Chondrocyte (in vitro differentiated cells): ENCODE measurements at regions not wholly inside any gene's neighbourhood (a gene's known extent, or its start where the extent isn't known, plus 50 kb on each side); places are given as distances from the start of the nearest gene placed in this dataset.
A peak's percentile ranks its signal among the peaks of the same experiment; 100 is the strongest.

Source experiments
- DNase-seq: peaks from one replicate; pipeline ENCODE4 v3.0.0; 2021; ENCODE audit warnings: mixed read lengths, low spot score
- H3K27ac Mint-ChIP-seq: one replicate; pipeline ENCODE4 v1.8.0; 2021; ENCODE audit warnings: mild to moderate bottlenecking, moderate library complexity, mixed read lengths; ENCODE audit not compliant: unreplicated experiment
- H3K27me3 Mint-ChIP-seq: 2 replicates; pipeline ENCODE4 v1.8.0; 2021; ENCODE audit warnings: low read depth, mixed read lengths
- H3K36me3 Mint-ChIP-seq: 2 replicates; pipeline ENCODE4 v1.8.0; 2021; ENCODE audit warnings: low read depth, mixed read lengths
- H3K4me1 Mint-ChIP-seq: 2 replicates; pipeline ENCODE4 v1.8.0; 2021; ENCODE audit warnings: low read depth, mild to moderate bottlenecking, mixed read lengths
- H3K4me3 Mint-ChIP-seq: one replicate; pipeline ENCODE4 v1.8.0; 2021; ENCODE audit warnings: mild to moderate bottlenecking, moderate library complexity, mixed read lengths; ENCODE audit not compliant: unreplicated experiment
- H3K9me3 Mint-ChIP-seq: 2 replicates; pipeline ENCODE4 v1.8.0; 2021; ENCODE audit warnings: low read depth, mixed read lengths
- CTCF ChIP-seq: fragments of 200-600 bp; sonication (generic); IDR thresholded peaks from 2 replicates; pipeline ENCODE4 v1.5.0; 2021; ENCODE audit warnings: antibody characterized with exemption, mild to moderate bottlenecking, moderate library complexity

GRCh38 chr15:98410328-98410727 is 238.0 kb upstream of the IGF1R start:
- H3K4me1 Mint-ChIP-seq: peaks cover 3% of the 10 kb centered on the region
- H3K9me3 Mint-ChIP-seq: peaks cover 4% of the 10 kb centered on the region
- H3K4me3 Mint-ChIP-seq: no peak overlapping the region
- H3K27ac Mint-ChIP-seq: no peak overlapping the region
- no peaks in the 10 kb centered on the region for H3K36me3 Mint-ChIP-seq
- DNase-seq: no peak
- H3K27me3 Mint-ChIP-seq: no peaks in the 10 kb centered on the region
- TF ChIP-seq CTCF: no peak

DNA sequence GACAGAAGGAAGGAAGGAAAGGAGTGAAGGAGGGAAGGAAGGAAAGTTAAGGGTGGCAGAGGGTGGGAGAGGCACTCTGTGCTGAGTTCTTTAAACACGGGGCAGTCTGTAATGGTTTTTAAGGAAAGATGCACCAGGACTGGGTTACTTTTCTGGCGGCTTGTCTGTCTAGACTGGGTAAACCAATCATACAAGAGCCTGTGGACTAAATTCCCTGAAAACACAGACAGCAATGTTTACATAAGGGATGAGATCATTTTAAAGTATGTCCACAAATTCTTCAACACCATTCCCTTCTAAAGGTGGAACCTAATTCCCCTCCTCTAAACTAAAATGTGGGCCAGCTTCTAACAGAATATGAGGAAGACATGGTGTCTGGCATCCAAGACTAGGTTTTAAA is 235.5 kb upstream of the IGF1R start:
- Mint-ChIP-seq H3K27me3 (no peaks in the 10 kb centered on the region), H3K27ac (no peak overlapping the region), H3K9me3 (peaks cover 6% of the 10 kb centered on the region), H3K36me3 (no peaks in the 10 kb centered on the region), H3K4me1 (peaks cover 15% of the 10 kb centered on the region), H3K4me3 (no peak overlapping the region)
- DNase-seq: no peak
- no peak for TF ChIP-seq CTCF

DNA sequence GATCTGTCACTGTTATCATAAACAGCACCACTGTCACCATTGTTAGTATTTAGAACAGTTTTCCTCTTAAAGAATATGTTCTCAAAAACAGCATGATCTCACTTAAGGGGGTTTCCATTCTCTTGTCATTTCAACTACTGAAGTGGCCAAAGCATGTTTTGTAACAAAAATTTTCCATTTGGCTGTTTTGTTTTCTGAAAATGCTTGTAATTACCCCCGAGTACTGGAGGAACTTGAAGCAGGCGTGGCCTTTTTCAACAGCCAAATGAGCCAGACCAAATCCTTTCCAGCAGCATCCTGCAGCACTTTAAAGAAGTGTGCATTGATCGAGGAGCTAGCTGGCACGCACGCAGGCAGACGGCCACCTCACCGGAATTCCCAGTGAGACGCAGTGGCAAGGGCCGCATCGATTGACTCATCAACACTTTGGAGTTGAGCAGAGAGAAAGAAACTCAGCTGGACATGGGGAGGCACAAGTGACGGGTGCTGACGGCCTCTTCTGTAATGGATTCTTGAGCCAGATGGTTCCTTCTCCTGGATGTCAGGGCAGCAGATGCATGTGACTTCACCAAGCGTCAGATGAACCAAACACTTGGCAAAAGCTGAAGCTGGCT is 234.3 kb upstream of the IGF1R start:
- Mint-ChIP-seq H3K36me3 (no peaks in the 10 kb centered on the region), H3K4me3 (no peak overlapping the region), H3K4me1 (peaks cover 15% of the 10 kb centered on the region), H3K27ac (no peak overlapping the region), H3K9me3 (peaks cover 6% of the 10 kb centered on the region), H3K27me3 (no peaks in the 10 kb centered on the region)
- TF ChIP-seq CTCF: no peak
- peak; percentile 30 for DNase-seq

DNA sequence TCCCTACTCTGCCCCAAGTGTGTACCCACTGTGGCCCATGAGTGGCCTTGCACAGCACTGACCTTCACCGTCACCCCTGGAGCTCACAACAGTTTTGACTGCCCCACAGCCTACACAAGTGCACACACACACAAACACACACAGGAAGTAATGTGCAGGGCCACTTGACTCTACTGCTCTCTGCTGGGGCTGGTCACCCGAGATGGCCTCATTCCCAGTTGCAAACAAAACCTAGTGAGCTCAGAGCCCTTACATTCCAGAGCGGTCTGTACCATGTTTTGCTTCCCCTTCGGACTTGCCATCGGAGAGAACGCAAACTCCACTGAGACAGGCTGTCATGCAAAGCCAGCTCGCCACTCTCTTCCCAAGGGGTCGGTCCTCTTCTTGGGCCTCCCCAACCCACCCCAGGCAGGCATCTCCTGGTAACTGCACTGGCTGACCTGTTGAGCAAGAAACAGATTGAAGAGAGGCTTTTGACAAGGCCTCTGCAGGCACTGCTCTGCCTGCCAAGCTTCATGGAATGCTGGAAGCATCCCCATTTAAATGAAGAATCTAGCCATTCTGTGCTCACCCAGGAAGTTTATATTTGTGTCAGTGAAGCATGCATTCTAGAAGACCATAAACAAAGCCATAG is 232.0 kb upstream of the IGF1R start:
- H3K27ac Mint-ChIP-seq: peak overlapping the region; percentile 78
- peaks cover 6% of the 10 kb centered on the region for H3K9me3 Mint-ChIP-seq
- H3K36me3 Mint-ChIP-seq: no peaks in the 10 kb centered on the region
- peaks cover 6% of the 10 kb centered on the region for H3K27me3 Mint-ChIP-seq
- no peak overlapping the region for H3K4me3 Mint-ChIP-seq
- peaks cover 15% of the 10 kb centered on the region for H3K4me1 Mint-ChIP-seq
- TF ChIP-seq CTCF: no peak
- peak; percentile 63 for DNase-seq

DNA sequence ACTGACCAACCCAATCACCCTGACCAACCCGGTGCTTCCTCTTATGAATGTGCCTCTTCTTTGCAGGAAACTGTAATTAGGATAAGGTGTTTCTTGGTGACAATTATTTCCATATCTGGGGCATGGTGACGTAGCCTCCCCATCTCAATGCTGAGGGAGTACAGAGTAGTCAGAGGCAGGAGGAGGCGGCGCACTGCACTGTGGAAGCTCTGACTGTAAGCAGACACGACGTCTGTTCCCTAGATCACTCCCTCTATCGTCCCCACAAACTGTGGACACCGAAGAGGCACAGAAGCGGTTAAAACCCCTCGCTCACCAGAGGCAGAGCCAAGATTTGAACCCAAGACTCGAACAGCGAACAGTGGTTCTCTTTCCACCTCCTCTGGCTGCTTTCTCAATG is 231.0 kb upstream of the IGF1R start:
- DNase-seq: peak; percentile 57
- H3K9me3 Mint-ChIP-seq: peaks cover 6% of the 10 kb centered on the region
- H3K27ac Mint-ChIP-seq: no peak overlapping the region

More for the DNA sequence above, 231.0 kb upstream of the IGF1R start:
- no peak for TF ChIP-seq CTCF
- Mint-ChIP-seq H3K4me3 (no peak overlapping the region), H3K4me1 (peaks cover 20% of the 10 kb centered on the region), H3K36me3 (no peaks in the 10 kb centered on the region), H3K27me3 (peaks cover 9% of the 10 kb centered on the region)
